Middle frontal gyrus (tissue), 1 donor: ENCODE measurements at regions not wholly inside any gene's neighbourhood (a gene's known extent, or its start where the extent isn't known, plus 50 kb on each side); places are given as distances from the start of the nearest gene placed in this dataset.

Experiments
- DNase-seq: peaks from one replicate; pipeline ENCODE4 v3.0.0-alpha.2; 2015; ENCODE audit warnings: low spot score; ENCODE audit errors: extremely low spot score

GRCh38 chr2:181149056-181149455 lies 168.7 kb downstream of the UBE2E3 start:
- DNase-seq: no peak

DNA sequence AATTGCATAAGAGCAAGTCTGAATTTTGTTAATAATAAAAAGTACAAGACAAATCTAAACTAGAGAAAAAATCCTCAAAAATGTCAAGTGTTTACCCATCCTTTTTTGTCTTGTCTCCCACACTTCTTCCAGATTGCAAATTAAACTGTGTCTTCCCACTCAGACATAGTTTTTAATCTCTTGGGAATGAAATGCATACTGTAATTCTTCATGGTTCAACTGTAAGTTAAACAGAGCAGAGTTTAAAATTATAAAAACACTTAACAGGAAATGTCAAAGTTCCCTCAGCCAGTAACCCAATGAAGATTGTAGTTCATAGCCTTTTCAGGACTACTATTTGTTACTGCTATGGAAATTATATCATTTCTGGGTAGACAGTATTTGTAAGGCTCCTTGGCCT lies 171.8 kb downstream of the UBE2E3 start:
- no peak for DNase-seq

GRCh38 chr2:181152701-181153100 lies 172.3 kb downstream of the UBE2E3 start:
- no peak for DNase-seq

GRCh38 chr2:181153886-181154285 lies 173.5 kb downstream of the UBE2E3 start:
- no peak for DNase-seq

GRCh38 chr2:181157326-181157725 lies 176.9 kb downstream of the UBE2E3 start:
- no peak for DNase-seq

DNA sequence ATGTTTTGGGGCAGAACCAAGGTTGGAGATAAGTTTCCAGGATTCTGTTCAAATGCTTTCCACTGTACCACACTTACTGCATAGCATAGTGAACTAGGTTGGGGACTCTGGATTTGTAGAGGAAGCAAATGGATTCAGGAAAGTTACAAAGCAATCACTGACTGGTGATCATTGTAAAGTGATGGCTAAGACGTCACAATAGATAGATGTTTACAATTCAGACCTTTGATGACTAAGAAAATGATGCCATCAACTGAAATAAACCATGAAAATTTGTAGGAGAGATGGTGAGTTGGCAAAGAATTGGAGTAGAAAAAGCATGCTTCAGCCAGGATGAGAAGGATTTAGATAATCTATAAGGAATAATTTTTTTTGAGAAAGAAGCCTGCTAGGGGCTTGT lies 178.0 kb downstream of the UBE2E3 start:
- no peak for DNase-seq

DNA sequence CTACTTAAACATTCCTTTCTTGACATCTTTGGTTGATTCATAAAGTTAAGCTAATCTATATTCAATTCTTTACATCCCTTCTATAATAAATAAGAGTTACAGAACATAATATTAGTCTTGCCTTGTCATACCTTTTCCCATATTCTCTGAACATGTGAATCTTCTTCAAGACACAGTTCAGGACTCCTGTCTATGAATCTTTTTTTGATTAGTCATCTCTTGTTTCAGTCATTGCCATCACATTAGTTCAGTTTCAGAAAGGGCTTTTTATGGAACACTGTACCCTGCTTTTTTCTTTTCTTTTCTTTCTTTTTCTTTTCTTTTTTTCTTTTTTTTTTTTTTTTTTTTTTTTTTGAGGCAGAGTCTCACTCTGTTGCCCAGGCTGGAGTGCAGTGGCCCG lies 181.2 kb downstream of the UBE2E3 start:
- no peak for DNase-seq

DNA sequence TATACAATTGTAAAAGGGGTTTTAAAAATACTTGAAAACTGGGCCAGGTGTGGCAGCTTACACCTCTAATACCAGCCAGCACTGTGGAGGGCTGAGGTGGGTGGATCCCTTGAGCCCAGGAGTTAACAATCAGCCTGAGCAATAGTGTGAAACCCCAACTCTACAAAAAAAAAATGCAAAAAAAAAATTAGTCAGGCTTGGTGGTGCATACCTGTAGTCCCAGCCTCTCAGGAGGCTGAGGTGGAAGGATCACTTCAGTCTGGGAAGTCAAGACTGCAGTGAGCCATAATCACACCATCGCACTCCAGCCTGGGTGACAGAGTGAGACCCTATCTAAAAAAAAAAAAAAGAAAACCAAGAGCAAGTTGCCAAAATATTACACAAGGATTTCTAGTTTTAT lies 182.7 kb downstream of the UBE2E3 start:
- no peak for DNase-seq

DNA sequence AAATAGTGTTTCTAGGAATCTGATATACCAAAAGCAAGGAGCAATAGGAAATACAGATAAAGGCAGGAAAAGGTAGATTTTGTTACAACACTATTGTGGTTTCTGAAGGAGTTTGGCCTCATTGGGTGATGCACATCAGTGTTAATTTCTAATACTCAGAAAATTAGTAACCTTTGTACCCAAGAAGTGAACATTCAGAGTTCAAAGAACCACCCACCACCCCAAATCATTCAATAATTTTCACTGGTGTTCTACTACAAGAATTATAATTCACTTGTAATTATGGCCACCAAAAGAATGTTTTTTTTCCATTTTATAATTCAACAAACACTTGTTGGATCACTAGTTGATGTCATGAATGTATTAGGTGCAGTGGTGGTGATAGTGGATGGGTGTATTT lies 183.3 kb downstream of the UBE2E3 start:
- DNase-seq: no peak

- DNase-seq: no peak
These were observed 184.3 kb downstream of the UBE2E3 start for GRCh38 chr2:181164699-181165098.

- no peak for DNase-seq
These were observed 184.9 kb downstream of the UBE2E3 start for GRCh38 chr2:181165199-181165868.

GRCh38 chr2:181169503-181169902 lies 189.1 kb downstream of the UBE2E3 start:
- no peak for DNase-seq

DNA sequence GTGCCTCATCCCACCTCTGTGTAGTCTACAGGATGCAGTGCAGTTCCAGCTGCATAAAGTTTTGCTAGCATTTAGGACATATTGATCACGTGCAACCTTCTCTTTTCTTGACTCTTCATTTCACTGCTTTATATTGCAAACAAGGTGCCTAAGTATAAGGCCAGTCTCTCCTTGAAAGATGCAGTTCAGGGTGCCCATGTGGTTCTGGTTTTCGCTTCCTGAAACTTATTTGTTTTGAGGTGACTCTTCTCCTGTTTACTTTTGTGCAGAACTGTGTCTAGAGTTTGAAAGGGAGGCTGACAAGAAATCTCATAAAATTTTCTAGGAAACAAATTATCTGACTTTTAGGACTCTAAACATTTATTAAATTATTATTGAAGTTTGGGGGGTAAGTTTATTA lies 189.9 kb downstream of the UBE2E3 start:
- DNase-seq: no peak

GRCh38 chr2:181172676-181173075 lies 192.3 kb downstream of the UBE2E3 start:
- DNase-seq: no peak

GRCh38 chr2:181174611-181175580 lies 194.5 kb downstream of the UBE2E3 start:
- DNase-seq: no peak

DNA sequence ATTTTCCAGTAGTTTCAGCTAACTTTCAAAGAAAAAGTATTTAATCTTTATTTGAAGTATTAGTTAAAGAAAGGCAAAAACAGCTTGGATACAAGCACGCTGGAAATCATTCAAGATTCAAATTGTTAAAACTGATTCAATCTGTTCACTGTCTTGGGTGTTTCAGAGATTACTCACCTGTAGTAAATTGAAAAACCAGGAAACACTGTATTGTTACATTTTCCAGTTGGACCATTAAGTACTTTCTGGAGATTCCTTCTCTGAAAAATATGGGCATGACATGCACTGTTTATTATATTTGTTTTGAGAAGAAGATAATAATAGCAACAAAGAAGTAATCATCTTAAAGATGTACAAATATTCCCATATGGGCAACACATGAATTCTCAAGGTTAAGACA lies 196.1 kb downstream of the UBE2E3 start:
- no peak for DNase-seq

DNA sequence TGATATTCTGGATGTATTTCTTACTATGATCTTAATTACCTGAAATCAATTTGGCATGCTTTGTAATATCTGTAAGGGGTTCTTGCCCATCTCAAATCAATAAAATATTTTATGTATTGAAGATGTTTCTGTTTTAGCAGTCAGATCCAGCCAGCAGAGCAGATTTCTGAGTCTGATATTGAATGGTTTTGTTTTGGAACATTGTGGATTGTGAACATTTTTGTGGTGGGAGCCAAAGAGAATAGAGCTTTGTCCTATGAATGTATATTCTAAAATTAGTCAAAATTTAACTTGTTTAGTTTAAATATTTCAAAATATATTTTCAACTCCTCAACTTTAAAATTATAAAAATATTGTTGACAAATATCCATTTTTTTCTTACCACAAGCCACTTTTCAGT lies 197.0 kb downstream of the UBE2E3 start:
- DNase-seq: no peak

DNA sequence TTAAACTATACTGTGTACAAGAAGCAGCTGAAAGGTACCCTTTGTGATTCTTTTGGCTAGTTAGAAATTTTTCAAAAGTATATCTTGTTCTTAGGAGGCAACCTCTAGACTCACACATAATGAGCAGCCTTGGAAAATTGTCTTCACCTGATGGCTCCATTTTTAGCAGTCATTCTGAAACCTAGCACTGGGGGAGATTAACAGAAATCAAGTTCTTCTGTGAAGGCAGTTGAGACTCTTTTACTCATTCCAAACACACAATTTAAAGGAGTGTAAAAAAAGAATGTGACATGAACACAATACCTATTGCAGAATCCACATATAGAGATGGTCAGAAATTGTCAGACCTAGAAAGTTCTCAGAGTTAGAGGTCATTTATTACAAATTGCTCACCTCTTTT lies 197.7 kb downstream of the UBE2E3 start:
- DNase-seq: no peak

GRCh38 chr2:181178823-181179412 lies 198.5 kb downstream of the UBE2E3 start:
- no peak for DNase-seq

DNA sequence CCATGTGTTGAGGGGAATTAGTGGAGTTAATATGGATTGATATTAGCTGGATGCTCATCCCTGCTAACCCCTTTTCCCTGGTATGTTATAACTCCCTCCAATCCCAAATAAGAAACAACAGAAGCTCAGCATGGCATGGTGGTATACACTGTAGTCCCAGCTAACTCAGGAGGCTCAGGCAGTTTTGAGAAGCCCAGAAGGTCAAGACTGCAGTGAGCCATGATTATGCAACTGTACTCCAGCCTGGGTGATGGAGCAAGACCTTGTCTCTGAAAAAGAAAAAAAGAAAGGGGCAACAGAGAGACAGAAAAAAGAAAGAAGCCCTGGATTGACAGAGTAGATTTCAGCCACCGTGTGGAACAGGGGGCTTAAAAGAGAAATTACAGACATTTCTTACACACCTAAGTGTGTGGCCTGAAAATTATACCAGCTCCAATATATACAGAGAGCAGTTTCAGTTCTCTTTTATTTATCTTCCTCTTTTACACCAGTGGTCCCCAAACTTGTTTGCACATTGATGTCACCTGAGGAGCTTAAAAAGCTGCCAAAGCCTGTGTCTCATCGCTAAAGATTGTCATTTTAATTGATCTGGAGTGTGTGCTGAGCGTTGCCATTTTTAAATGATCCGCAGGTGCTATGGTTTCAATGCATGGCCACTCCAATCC lies 203.6 kb downstream of the UBE2E3 start:
- no peak for DNase-seq

DNA sequence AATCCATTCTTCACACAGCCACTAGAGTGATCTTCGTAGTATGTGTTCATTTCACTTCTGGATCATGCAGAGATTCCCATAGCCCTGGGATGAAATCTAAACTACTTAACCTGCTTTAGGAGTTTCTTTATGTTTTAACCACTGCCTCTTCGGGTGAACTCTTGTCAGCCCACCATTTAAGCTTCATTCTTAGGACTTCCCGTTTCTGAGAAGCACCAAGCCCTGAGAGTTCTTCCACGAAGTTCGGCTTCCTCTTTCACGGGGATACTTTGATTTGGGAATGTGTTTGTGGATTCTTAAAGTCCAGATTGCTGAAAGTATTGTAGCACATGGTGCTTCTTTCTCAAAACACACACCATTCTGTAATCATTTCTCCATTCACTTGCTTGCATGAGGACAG lies 205.0 kb downstream of the UBE2E3 start:
- no peak for DNase-seq

DNA sequence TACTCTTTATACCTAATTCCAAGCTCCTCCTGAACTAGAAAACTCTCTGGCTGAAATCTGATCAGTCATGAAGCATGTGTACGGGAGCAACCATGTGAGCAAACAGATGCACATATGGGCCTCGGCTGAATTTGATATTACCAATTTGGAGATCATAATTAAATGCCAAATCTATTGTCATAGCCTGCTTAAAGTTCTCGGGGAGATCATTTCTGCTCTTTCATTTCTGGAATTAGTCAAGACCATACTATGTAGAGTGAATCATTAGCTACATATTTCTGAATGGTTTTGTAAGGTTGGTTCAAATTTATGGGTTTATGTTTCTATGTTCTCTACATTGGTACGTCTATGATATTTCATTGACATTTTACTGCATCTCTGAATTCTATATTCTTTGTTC lies 205.5 kb downstream of the UBE2E3 start:
- no peak for DNase-seq
